Keratinocyte (primary cell): ENCODE measurements at regions not wholly inside any gene's neighbourhood (a gene's known extent, or its start where the extent isn't known, plus 50 kb on each side); places are given as distances from the start of the nearest gene placed in this dataset.
"Not testable (repeated sequence)": the region's sequence is repeated elsewhere in the genome, so short reads cannot be mapped to it uniquely, and the experiment has no call there.

Experiments
- DNase-seq: peaks from one replicate; pipeline ENCODE4 v3.0.0-alpha.2; 2011; ENCODE audit warnings: low read depth, missing footprints, low spot score
- FAIRE-seq: peaks from 2 replicates; lab custom pipeline; 2011; peaks lifted over from hg19 to GRCh38; lab: Jason Lieb, UNC
- H2AFZ ChIP-seq: 2 replicates; pipeline ENCODE4 v1.6.0; 2012; ENCODE audit warnings: low read length, control low read depth, inconsistent platforms; ENCODE audit not compliant: control insufficient read depth
- H3K27ac ChIP-seq: 2 replicates; pipeline ENCODE4 v1.5.1; 2011; ENCODE audit warnings: low read length; ENCODE audit not compliant: control insufficient read depth, insufficient read depth
- H3K27me3 ChIP-seq: 3 replicates; pipeline ENCODE4 v1.6.0; 2011; ENCODE audit warnings: low read length; ENCODE audit not compliant: control insufficient read depth, insufficient read depth; ENCODE audit errors: extremely low read depth
- H3K36me3 ChIP-seq, 2 experiments: 2 replicates in 1 of 2; 3 replicates in 1 of 2; pipeline ENCODE4 v1.5.1; 2011; ENCODE audit warnings: low read length in 2 of 2, mild to moderate bottlenecking in 1 of 2; ENCODE audit not compliant: control insufficient read depth in 2 of 2, insufficient read depth in 2 of 2; ENCODE audit errors: extremely low read depth in 1 of 2
- H3K4me1 ChIP-seq: 3 replicates; pipeline ENCODE4 v1.5.1; 2011; ENCODE audit warnings: low read length; ENCODE audit not compliant: control insufficient read depth, insufficient read depth; ENCODE audit errors: extremely low read depth
- H3K4me2 ChIP-seq: 3 replicates; pipeline ENCODE4 v1.6.0; 2011; ENCODE audit warnings: low read depth, low read length; ENCODE audit not compliant: control insufficient read depth, insufficient read depth; ENCODE audit errors: extremely low read depth
- H3K4me3 ChIP-seq, 3 experiments: fragments of 200-600 bp in 1 of 3; sonication (generic) in 1 of 3; 2 replicates in 2 of 3; 3 replicates in 1 of 3; pipeline ENCODE4 v1.5.1; 2011 to 2016; ENCODE audit warnings: low read length in 3 of 3, mild to moderate bottlenecking in 3 of 3, control low read depth in 2 of 3, inconsistent platforms in 1 of 3, low read depth in 1 of 3, mixed read lengths in 1 of 3, mixed run types in 1 of 3, moderate library complexity in 1 of 3; ENCODE audit not compliant: control insufficient read depth in 2 of 3, insufficient read depth in 2 of 3; ENCODE audit errors: extremely low read depth in 1 of 3
- H3K79me2 ChIP-seq: 2 replicates; pipeline ENCODE4 v1.6.0; 2012; ENCODE audit warnings: low read length; ENCODE audit not compliant: control insufficient read depth, insufficient read depth
- H3K9ac ChIP-seq: 3 replicates; pipeline ENCODE4 v1.6.0; 2011; ENCODE audit warnings: low read length; ENCODE audit not compliant: control insufficient read depth, insufficient read depth; ENCODE audit errors: extremely low read depth
- H3K9me1 ChIP-seq: 3 replicates; pipeline ENCODE4 v1.6.0; 2011; ENCODE audit warnings: low read length; ENCODE audit not compliant: control insufficient read depth, insufficient read depth; ENCODE audit errors: extremely low read depth
- H3K9me3 ChIP-seq: 2 replicates; pipeline ENCODE4 v1.5.1; 2012; ENCODE audit warnings: low read depth, low read length; ENCODE audit not compliant: control insufficient read depth
- H4K20me1 ChIP-seq: 3 replicates; pipeline ENCODE4 v1.6.0; 2011; ENCODE audit warnings: low read length; ENCODE audit not compliant: control insufficient read depth, insufficient read depth; ENCODE audit errors: extremely low read depth
- CTCF ChIP-seq, 3 experiments: IDR thresholded peaks in 1 of 3; conservative IDR thresholded peaks in 1 of 3; optimal IDR thresholded peaks in 1 of 3; 2 replicates in 2 of 3; 3 replicates in 1 of 3; pipeline versions ENCODE3 to v1.5.1; 2011; ENCODE audit warnings: low read length in 3 of 3, mild to moderate bottlenecking in 3 of 3, moderate library complexity in 2 of 3, control low read depth in 1 of 3, inconsistent platforms in 1 of 3; ENCODE audit not compliant: insufficient read depth in 2 of 3; ENCODE audit errors: extremely low read depth in 1 of 3
- EZH2 ChIP-seq: IDR thresholded peaks from one replicate; pipeline ENCODE4 v1.6.1; 2012; ENCODE audit warnings: inconsistent platforms, mild to moderate bottlenecking, low read length, moderate library complexity
- dilution Hi-C: fragments of 300-500 bp; cut with MboI; formaldehyde crosslinking; loops from one replicate; pipeline ENCODE4 v1.7.0; 2020; ENCODE audit warnings: low sequenced_read_pairs; ENCODE audit not compliant: extremely low pct_ligation_motif_present

- H3K4me1 ChIP-seq: no peaks in the 10 kb centered on the region
- H3K4me3 ChIP-seq: no peak overlapping the region
- H3K9me3 ChIP-seq: no peaks in the 10 kb centered on the region
- no peak overlapping the region for H3K9ac ChIP-seq
- no peak overlapping the region for H3K27ac ChIP-seq
- H3K79me2 ChIP-seq: no peaks in the 10 kb centered on the region
- no peak overlapping the region for H3K4me2 ChIP-seq
- H4K20me1 ChIP-seq: no peaks in the 10 kb centered on the region
- H3K9me1 ChIP-seq: no peaks in the 10 kb centered on the region
- DNase-seq (no peak), FAIRE-seq (no peak)
- no peaks in the 10 kb centered on the region for H3K36me3 ChIP-seq
- TF ChIP-seq EZH2 (no peak), CTCF (optimal IDR thresholded peaks at IDR 0.05 in 1 of 3, IDR thresholded peaks at IDR 0.05 in 1 of 3, conservative IDR thresholded peaks at IDR 0.05 in 1 of 3; ENCODE audit: extremely low read depth in 1 of 3, insufficient read depth in 2 of 3, low read length in 3 of 3) (no peak)
- H2AFZ ChIP-seq: no peak overlapping the region
- dilution Hi-C loops: no loop called here
- no peaks in the 10 kb centered on the region for H3K27me3 ChIP-seq
These were observed 743.3 kb downstream of the CD109 start for GRCh38 chr6:74439123-74439811.

- H3K9me1 ChIP-seq, H3K36me3 ChIP-seq, H3K4me3 ChIP-seq, H3K27ac ChIP-seq, H3K9ac ChIP-seq, H3K79me2 ChIP-seq, H3K4me2 ChIP-seq, H2AFZ ChIP-seq, H3K4me1 ChIP-seq, FAIRE-seq, H4K20me1 ChIP-seq, H3K9me3 ChIP-seq, dilution Hi-C loops, DNase-seq, H3K27me3 ChIP-seq: not testable (repeated sequence)
These were observed 742.4 kb downstream of the CD109 start for GRCh38 chr6:74438395-74438794.

- no peaks in the 10 kb centered on the region for H3K9me1 ChIP-seq
- dilution Hi-C loops: no loop called here
- no peaks in the 10 kb centered on the region for H3K36me3 ChIP-seq
- no peaks in the 10 kb centered on the region for H3K27me3 ChIP-seq
- no peak overlapping the region for H3K4me2 ChIP-seq
- H3K4me3 ChIP-seq: no peak overlapping the region
- DNase-seq (no peak), FAIRE-seq (no peak)
- H2AFZ ChIP-seq: no peak overlapping the region
- H3K4me1 ChIP-seq: no peaks in the 10 kb centered on the region
- TF ChIP-seq CTCF (optimal IDR thresholded peaks at IDR 0.05 in 1 of 3, IDR thresholded peaks at IDR 0.05 in 1 of 3, conservative IDR thresholded peaks at IDR 0.05 in 1 of 3; ENCODE audit: extremely low read depth in 1 of 3, insufficient read depth in 2 of 3, low read length in 3 of 3): no peak
- no peak for TF ChIP-seq EZH2
- H3K27ac ChIP-seq: no peak overlapping the region
- no peaks in the 10 kb centered on the region for H3K79me2 ChIP-seq
- H4K20me1 ChIP-seq: no peaks in the 10 kb centered on the region
- no peaks in the 10 kb centered on the region for H3K9me3 ChIP-seq
- H3K9ac ChIP-seq: no peak overlapping the region
These were observed 738.2 kb downstream of the CD109 start for GRCh38 chr6:74434171-74434570.
